CD14-positive monocyte (primary cell): ENCODE measurements at regions not wholly inside any gene's neighbourhood (a gene's known extent, or its start where the extent isn't known, plus 50 kb on each side); places are given as distances from the start of the nearest gene placed in this dataset.

Source experiments
- DNase-seq, 3 donors: peaks; one replicate each; pipeline ENCODE4 v3.0.0-alpha.2; 2011 to 2022
- H2AFZ ChIP-seq: 2 replicates; pipeline ENCODE4 v1.6.0; 2012; ENCODE audit warnings: mild to moderate bottlenecking, low read depth, low read length, inconsistent platforms; ENCODE audit not compliant: insufficient read depth, poor library complexity, severe bottlenecking
- H3K27ac ChIP-seq, 2 donors: 1 replicate in 1 of 2; 2 replicates in 1 of 2; pipeline ENCODE4 v1.5.1; 2012 to 2013; ENCODE audit warnings: low read length in 2 of 2, control low read depth in 1 of 2, inconsistent platforms in 1 of 2, low read depth in 1 of 2, mild to moderate bottlenecking in 1 of 2
- H3K27me3 ChIP-seq, 2 donors: one replicate each; pipeline versions ENCODE4 v1.6.0 to v1.6.1; 2011 to 2013; ENCODE audit warnings: low read length in 2 of 2; ENCODE audit not compliant: control insufficient read depth in 2 of 2, insufficient read depth in 2 of 2
- H3K36me3 ChIP-seq, 2 donors: replicated peaks in 1 of 2; 1 replicate in 1 of 2; 2 replicates in 1 of 2; pipeline versions ENCODE4 v1.5.1 to v1.6.1; 2012 to 2013; ENCODE audit warnings: low read length in 2 of 2, control low read depth in 1 of 2, inconsistent platforms in 1 of 2, mild to moderate bottlenecking in 1 of 2; ENCODE audit not compliant: insufficient read depth in 2 of 2, control insufficient read depth in 1 of 2
- H3K4me1 ChIP-seq, 2 donors: 1 replicate in 1 of 2; 2 replicates in 1 of 2; pipeline versions ENCODE4 v1.5.1 to v1.6.1; 2012 to 2013; ENCODE audit warnings: low read length in 2 of 2, control low read depth in 1 of 2, inconsistent platforms in 1 of 2, mild to moderate bottlenecking in 1 of 2, moderate library complexity in 1 of 2; ENCODE audit not compliant: insufficient read depth in 2 of 2, control insufficient read depth in 1 of 2
- H3K4me2 ChIP-seq: replicated peaks from 2 replicates; pipeline ENCODE3; 2012; ENCODE audit warnings: low read length, moderate library complexity, mild to moderate bottlenecking; ENCODE audit not compliant: poor library complexity, severe bottlenecking; ENCODE audit errors: extremely low read depth
- H3K4me3 ChIP-seq, 3 experiments: fragments of 200-600 bp in 1 of 3; sonication (generic) in 1 of 3; replicated peaks in 1 of 3; 1 replicate in 2 of 3; 2 replicates in 1 of 3; pipeline ENCODE4 v1.5.1; 2011 to 2013; ENCODE audit warnings: low read length in 3 of 3, mild to moderate bottlenecking in 3 of 3, control low read depth in 2 of 3, low read depth in 2 of 3, inconsistent platforms in 1 of 3, moderate library complexity in 1 of 3
- H3K79me2 ChIP-seq: 2 replicates; pipeline ENCODE4 v1.6.0; 2012; ENCODE audit warnings: mild to moderate bottlenecking, control low read depth, inconsistent platforms, low read length, moderate library complexity; ENCODE audit not compliant: insufficient read depth
- H3K9ac ChIP-seq: 2 replicates; pipeline ENCODE4 v1.6.0; 2017; ENCODE audit warnings: low read length, mild to moderate bottlenecking; ENCODE audit not compliant: insufficient read depth, poor library complexity, severe bottlenecking
- H3K9me3 ChIP-seq, 2 donors: replicated peaks in 1 of 2; 1 replicate in 1 of 2; 2 replicates in 1 of 2; pipeline versions ENCODE4 v1.5.1 to v1.6.1; 2012 to 2013; ENCODE audit warnings: low read length in 2 of 2, control low read depth in 1 of 2; ENCODE audit not compliant: control insufficient read depth in 1 of 2, insufficient read depth in 1 of 2
- H4K20me1 ChIP-seq: 2 replicates; pipeline ENCODE4 v1.6.0; 2012; ENCODE audit warnings: mild to moderate bottlenecking, low read length, control low read depth, moderate library complexity; ENCODE audit not compliant: insufficient read depth
- H3K27ac Mint-ChIP-seq, 7 donors: one replicate each; pipeline ENCODE4 v1.8.0; 2020; ENCODE audit warnings: mild to moderate bottlenecking in 7 of 7, mixed read lengths in 7 of 7, moderate library complexity in 6 of 7, inconsistent platforms in 2 of 7
- H3K27me3 Mint-ChIP-seq, 3 donors: one replicate each; pipeline ENCODE4 v1.8.0; 2021 to 2022; ENCODE audit warnings: low read depth in 3 of 3, mild to moderate bottlenecking in 3 of 3, mixed read lengths in 3 of 3, moderate library complexity in 3 of 3, inconsistent platforms in 1 of 3
- H3K36me3 Mint-ChIP-seq, 2 donors: one replicate each; pipeline ENCODE4 v1.8.0; 2020; ENCODE audit warnings: mixed read lengths in 2 of 2, inconsistent platforms in 1 of 2, mild to moderate bottlenecking in 1 of 2
- H3K4me1 Mint-ChIP-seq: one replicate; pipeline ENCODE4 v1.8.0; 2020; ENCODE audit warnings: mild to moderate bottlenecking, mixed read lengths
- H3K4me3 Mint-ChIP-seq, 2 donors: one replicate each; pipeline ENCODE4 v1.8.0; 2020; ENCODE audit warnings: mild to moderate bottlenecking in 2 of 2, mixed read lengths in 2 of 2, moderate library complexity in 1 of 2
- H3K9me3 Mint-ChIP-seq, 7 donors: one replicate each; pipeline ENCODE4 v1.8.0; 2020 to 2022; ENCODE audit warnings: mixed read lengths in 7 of 7, mild to moderate bottlenecking in 6 of 7, moderate library complexity in 6 of 7, inconsistent platforms in 2 of 7
- WGBS: methylation state at CpG from one replicate; pipeline ENCODE4 v1.1.5; 2013; ENCODE audit warnings: missing lambda C conversion rate; ENCODE audit not compliant: insufficient coverage; 5-methylcytosine and 5-hydroxymethylcytosine counted together
- intact Hi-C, 2 donors: fragments of 100-400 bp; cut with micrococcal nuclease; formaldehyde crosslinking; loops; one replicate each; pipeline versions ENCODE4 v1.15.0 to v1.15.1; 2023
- TF ChIP-seq, protein P1 (sequence below): fragments of 200-600 bp; IDR thresholded peaks from one replicate; pipeline ENCODE4 v1.8.0; 2022; ENCODE audit warnings: antibody characterized with exemption, mild to moderate bottlenecking

DNA sequence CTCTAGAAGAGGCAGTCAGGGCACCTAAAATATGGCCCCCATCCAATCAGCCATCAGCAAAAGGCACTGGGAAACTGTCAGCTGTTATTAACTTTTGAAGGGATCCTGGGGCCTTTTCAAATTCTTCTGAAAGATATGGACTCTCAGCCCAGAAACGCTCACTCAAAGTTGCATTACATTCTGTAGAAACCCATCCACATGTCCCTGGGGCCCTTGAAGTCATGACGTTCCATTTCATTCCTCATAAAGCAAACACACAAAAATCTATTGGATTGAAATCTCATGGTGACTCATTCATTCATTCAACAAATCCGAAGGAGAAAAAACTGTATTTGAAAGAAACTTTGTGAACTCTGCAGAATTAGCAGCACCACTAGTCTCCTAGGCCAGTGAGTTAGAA is 215.3 kb downstream of the C16orf95 start:
- 95% methylated on average over 2 of the region's 3 CpGs for WGBS
- H3K4me2 ChIP-seq: no peak overlapping the region

DNA sequence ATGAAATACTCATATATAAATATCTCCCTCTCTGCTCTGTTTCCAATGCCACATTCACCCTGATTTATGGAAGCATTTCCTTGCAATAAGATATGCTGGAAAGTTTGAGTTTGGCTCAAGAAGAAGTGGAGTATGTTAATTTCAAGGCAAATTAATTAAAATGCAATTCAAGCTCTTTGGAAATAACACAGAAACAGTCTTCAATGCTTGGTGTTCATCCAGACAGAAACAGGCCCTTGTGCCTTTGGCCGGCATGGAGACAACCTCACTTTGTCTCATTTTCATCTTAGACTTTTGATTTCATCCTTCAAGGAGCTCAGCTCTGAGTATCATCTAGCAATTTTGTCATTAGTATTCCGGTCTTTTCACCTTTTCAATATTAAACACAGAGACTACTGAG is 210.0 kb downstream of the C16orf95 start:
- Histone ChIP-seq H3K4me1 (no peaks in the 10 kb centered on the region), H3K27ac (no peak overlapping the region), H3K79me2 (no peaks in the 10 kb centered on the region), H3K4me3 (no peak overlapping the region), H3K9me3 (no peaks in the 10 kb centered on the region), H3K9ac (no peak overlapping the region), H3K36me3 (no peaks in the 10 kb centered on the region), H3K27me3 (no peaks in the 10 kb centered on the region), H3K4me2 (no peak overlapping the region), H4K20me1 (no peaks in the 10 kb centered on the region), H2AFZ (no peak overlapping the region)
- no peak for DNase-seq
- WGBS: 100% methylated on average over 1 of the region's 2 CpGs
- H3K9me3 Mint-ChIP-seq: peaks cover 0 to 8% (median 4%) of the 10 kb centered on the region in 7 donors
- H3K27me3 Mint-ChIP-seq: peaks cover 5 to 11% (median 7%) of the 10 kb centered on the region in 3 donors
- intact Hi-C loops: no loop called here
- no peaks in the 10 kb centered on the region for H3K36me3 Mint-ChIP-seq
- no peaks in the 10 kb centered on the region for H3K4me1 Mint-ChIP-seq
- H3K4me3 Mint-ChIP-seq: no peak overlapping the region
- H3K27ac Mint-ChIP-seq: no peak overlapping the region
- TF ChIP-seq, protein P1, sequence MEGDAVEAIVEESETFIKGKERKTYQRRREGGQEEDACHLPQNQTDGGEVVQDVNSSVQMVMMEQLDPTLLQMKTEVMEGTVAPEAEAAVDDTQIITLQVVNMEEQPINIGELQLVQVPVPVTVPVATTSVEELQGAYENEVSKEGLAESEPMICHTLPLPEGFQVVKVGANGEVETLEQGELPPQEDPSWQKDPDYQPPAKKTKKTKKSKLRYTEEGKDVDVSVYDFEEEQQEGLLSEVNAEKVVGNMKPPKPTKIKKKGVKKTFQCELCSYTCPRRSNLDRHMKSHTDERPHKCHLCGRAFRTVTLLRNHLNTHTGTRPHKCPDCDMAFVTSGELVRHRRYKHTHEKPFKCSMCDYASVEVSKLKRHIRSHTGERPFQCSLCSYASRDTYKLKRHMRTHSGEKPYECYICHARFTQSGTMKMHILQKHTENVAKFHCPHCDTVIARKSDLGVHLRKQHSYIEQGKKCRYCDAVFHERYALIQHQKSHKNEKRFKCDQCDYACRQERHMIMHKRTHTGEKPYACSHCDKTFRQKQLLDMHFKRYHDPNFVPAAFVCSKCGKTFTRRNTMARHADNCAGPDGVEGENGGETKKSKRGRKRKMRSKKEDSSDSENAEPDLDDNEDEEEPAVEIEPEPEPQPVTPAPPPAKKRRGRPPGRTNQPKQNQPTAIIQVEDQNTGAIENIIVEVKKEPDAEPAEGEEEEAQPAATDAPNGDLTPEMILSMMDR: no peak

More for the DNA sequence above, 215.3 kb downstream of the C16orf95 start:
- no peak overlapping the region for H3K4me3 Mint-ChIP-seq
- Histone ChIP-seq H3K9ac (no peak overlapping the region), H2AFZ (no peak overlapping the region), H3K9me3 (no peaks in the 10 kb centered on the region), H3K27ac (no peak overlapping the region), H3K4me1 (no peaks in the 10 kb centered on the region), H3K36me3 (no peaks in the 10 kb centered on the region), H3K4me3 (no peak overlapping the region), H3K27me3 (no peaks in the 10 kb centered on the region), H3K79me2 (no peaks in the 10 kb centered on the region), H4K20me1 (no peaks in the 10 kb centered on the region)
- peaks cover 0 to 7% (median 4%) of the 10 kb centered on the region in 7 donors for H3K9me3 Mint-ChIP-seq
- intact Hi-C loops: no loop called here
- H3K36me3 Mint-ChIP-seq: no peaks in the 10 kb centered on the region
- no peak overlapping the region for H3K27ac Mint-ChIP-seq
- DNase-seq: no peak
- TF ChIP-seq, protein P1: no peak
- H3K27me3 Mint-ChIP-seq: peaks cover 4 to 10% (median 9%) of the 10 kb centered on the region in 3 donors
- H3K4me1 Mint-ChIP-seq: no peaks in the 10 kb centered on the region
